HG03342 (cell line): ENCODE measurements at regions not wholly inside any gene's neighbourhood (a gene's known extent, or its start where the extent isn't known, plus 50 kb on each side); places are given as distances from the start of the nearest gene placed in this dataset.
"Not testable (repeated sequence)": the region's sequence is repeated elsewhere in the genome, so short reads cannot be mapped to it uniquely, and the experiment has no call there.

Source experiments
- ATAC-seq: cut with Tn5 transposase; IDR thresholded peaks from one replicate; pipeline ENCODE4 v1.9.1; 2021; ENCODE audit warnings: mild to moderate bottlenecking, moderate library complexity; ENCODE audit not compliant: unreplicated experiment

- peak; percentile 62 for ATAC-seq
These were observed 237.2 kb upstream of the ETAA1 start for GRCh38 chr2:67159929-67160328.

DNA sequence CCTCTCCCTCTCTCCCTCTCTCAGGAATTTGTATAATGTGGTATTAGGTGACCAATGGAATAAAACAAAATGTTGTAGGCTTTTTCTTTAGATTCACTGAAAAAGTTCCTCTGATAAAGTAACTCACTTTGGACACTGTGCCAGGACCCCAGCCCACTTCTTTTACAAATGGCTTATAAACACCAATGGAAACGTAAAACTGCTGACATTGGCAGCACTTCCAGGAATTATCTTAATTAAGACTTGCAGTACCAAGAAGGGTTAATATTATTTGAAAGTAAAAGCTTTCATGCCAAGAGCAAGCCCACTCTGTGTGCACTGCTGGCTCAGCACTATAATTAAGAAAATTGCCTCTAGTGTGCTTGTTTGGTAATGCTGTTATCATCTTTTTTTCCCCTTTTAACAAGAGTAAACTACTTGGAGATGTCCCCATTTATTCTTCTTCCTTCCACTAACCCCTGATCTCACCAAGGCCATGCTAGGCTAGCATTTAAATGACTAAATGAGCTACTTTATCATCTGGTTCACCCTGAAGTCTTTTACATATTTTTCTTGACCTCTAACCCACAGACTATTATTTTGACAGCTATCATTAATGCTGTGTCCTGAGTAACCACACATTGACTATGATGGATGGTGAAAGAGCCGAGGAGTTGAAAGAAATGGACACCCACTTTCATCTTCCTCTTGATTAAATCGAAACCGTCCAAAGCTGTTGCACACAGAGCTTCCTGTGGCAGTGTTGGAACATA, 232.2 kb upstream of the ETAA1 start:
- no peak for ATAC-seq

DNA sequence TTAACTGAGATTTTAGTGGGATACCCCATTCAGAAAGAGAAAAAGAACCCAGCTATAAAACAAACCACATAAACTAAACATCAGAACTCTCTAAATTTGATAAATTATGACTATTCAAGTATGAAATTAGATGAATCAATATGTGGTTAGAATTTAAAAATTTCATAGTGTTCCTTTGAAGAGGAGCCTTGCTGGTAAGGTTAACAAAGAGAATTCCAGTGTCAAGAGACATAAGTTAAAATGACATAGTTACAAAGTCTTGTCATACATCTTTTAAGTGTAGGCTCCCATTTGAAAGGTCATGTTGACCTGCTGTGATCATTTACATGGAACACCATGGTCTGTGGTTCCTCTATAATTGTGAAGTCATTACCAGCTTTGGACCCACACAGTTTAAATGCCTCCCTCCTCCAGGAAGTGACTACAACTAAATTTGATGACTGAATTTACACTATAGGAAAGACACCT, 231.6 kb upstream of the ETAA1 start:
- ATAC-seq, result no peak

DNA sequence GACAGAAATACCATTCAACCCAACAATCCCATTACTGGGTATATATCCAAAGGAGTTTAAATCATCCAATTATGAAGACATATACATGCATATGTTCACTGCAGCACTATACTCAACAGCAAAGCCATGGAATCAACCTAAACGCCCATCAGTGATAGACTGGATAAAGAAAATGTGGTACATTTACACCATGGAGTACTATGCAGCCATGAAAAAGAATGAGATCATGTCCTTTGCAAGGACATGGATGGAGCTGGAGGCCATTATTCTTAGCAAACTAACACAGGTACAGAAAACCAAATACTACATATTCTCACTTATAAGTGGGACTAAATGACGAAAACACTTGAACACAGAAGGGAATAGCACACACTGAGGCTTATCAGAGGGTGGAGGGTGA, 230.6 kb upstream of the ETAA1 start:
- not testable (repeated sequence) for ATAC-seq

- ATAC-seq, result no peak
These were observed 227.6 kb upstream of the ETAA1 start for GRCh38 chr2:67169417-67170140.

- no peak for ATAC-seq
These were observed 217.6 kb upstream of the ETAA1 start for GRCh38 chr2:67179526-67179925.

GRCh38 chr2:67180841-67181240, 216.3 kb upstream of the ETAA1 start:
- no peak for ATAC-seq

DNA sequence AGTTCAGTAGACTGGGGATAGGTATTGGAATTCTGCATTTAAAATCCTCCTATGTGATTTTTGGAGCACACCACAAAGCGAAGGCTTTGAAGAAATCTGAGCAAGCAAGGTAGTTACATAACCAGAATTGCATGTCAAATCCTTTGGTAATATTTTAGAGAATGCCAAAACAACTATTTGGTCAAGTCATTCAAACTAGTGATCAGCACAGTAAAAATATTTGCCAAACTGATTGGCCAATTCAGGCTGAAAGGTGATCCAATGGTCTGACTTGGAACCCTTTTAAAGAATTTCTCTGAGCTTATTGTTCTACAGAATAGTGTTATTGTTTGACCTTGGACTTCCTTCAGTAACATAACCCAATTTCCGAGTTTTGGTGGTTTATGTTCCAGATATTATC, 214.2 kb upstream of the ETAA1 start:
- ATAC-seq, result no peak

DNA sequence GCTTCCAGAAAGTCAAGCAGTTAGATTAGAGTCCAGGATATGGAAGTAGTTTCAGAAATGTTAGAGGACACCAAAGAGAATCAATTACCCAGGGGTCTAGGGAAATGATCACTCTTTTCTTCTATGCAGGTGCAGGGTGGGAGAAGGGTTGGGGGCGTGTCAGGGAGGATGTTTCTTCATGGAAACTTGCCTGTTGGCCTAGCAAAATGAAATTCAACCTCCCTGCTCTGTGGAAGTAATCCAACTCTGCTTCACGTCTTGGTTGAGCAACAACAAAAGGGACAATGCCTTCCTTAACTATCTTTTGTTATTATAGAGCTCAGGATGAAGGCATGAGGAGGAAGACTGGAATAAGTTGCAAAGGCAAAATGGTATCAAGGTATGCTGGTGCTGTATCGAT, 210.8 kb upstream of the ETAA1 start:
- ATAC-seq, result no peak

DNA sequence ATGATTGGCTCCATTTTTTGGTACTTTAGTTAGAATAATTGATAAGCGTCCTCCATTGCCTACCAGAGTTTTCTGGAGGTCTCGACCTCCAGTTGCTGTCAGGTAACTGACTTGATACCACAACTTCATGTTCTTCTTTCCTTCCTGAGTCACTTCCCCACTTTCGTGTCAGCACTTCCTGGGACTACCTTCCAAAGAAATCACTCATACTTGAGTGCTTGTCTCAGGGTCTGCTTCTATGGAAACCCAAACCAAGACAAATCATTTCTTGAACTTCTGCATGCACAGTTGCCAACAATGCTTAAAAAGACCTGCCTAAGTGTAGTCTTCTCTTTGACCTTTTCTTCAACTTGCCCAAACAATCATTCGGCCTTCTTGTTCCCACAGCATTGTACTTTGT, 210.3 kb upstream of the ETAA1 start:
- no peak for ATAC-seq

- ATAC-seq, result not testable (repeated sequence)
These were observed 201.8 kb upstream of the ETAA1 start for GRCh38 chr2:67195327-67195726.

DNA sequence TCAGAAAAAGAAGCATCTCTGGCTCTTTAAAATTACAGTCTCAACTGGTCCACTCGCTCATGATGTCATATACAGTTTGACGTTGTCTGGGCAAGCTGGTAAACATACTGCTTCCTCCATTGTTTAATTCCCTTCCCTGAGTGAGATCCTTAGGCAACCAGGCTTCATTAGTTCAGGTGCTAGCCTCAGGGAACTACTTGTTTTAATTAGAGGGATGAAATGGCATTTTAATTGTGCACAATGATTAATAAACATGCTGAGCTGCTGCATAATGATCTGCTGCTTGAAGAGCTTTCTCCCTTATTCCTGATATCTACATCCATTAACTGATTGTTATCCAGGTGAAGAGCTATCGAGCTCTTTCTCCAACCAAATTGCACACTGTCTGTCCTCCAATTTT, 195.6 kb upstream of the ETAA1 start:
- no peak for ATAC-seq

GRCh38 chr2:67204349-67204748, 192.8 kb upstream of the ETAA1 start:
- no peak for ATAC-seq

DNA sequence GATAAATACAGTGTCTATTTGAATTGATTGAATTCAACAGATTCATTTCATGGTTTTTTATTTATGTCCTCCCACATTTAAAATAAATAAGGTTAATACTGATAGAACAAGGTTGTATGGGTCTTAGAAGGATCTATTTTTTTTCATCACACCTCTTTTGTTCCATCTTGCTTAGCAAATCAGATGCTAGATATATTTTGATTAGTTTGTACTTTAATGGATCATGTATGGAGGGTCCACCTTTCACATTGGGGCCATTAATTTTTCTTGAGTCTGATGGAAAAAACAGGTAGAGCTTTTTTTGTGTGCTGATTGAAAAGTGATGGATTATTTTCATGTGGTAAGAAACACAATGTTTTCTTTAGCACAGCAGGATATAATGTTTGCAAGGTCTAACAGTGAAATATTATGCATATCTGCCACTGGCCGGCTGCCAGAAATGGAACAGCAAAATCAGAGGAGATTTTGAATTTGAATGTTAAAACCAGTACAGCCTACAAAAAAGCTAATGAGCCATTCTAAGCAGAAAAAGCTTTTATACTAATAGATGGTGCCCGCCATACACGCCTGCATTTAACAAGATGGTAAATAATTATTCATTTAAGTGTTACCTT, 188.1 kb upstream of the ETAA1 start:
- no peak for ATAC-seq

- ATAC-seq, result no peak
These were observed 186.7 kb upstream of the ETAA1 start for GRCh38 chr2:67210430-67210829.

GRCh38 chr2:67212203-67212602, 184.9 kb upstream of the ETAA1 start:
- no peak for ATAC-seq

GRCh38 chr2:67213270-67213670, 183.9 kb upstream of the ETAA1 start:
- no peak for ATAC-seq

DNA sequence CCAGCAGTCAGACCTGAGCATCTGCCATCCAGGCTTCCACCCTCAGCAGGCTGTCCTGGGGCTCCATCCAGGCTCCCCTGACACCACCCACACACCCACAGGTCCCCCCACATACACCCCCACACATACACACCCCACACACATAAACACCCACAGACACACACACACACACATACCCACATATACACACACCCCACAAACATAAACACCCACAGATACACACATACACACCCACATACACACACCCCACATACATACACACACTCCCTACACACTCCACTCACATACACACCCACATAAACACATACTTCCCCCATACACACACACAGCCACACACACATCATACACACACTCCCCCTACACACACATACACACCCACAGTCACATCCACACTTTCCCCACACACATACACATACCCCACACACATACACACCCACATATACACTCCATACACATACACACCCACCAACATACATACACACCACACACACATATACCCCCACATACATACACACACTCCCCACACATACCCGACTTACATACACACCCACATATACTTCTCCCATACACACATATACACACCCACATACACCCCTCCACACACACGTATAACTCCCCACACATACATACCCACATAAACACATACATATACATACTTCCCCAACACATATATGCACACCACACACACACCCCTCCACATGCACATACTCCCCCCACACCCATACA, 183.3 kb upstream of the ETAA1 start:
- ATAC-seq, result no peak

- no peak for ATAC-seq
These were observed 182.4 kb upstream of the ETAA1 start for GRCh38 chr2:67214585-67215185.

GRCh38 chr2:67215214-67216055, 181.7 kb upstream of the ETAA1 start:
- no peak for ATAC-seq
